Activated naive CD4-positive, alpha-beta T cell treated with anti-CD3 and anti-CD28 coated beads, Interleukin-2, amount 50 U/mL, for 24 hours (primary cell): ENCODE measurements at regions not wholly inside any gene's neighbourhood (a gene's known extent, or its start where the extent isn't known, plus 50 kb on each side); places are given as distances from the start of the nearest gene placed in this dataset.

Source experiments
- H3K27ac Mint-ChIP-seq: one replicate; pipeline ENCODE4 v1.8.0; 2021; ENCODE audit warnings: mild to moderate bottlenecking, mixed read lengths
- H3K27me3 Mint-ChIP-seq: one replicate; pipeline ENCODE4 v1.8.0; 2021; ENCODE audit warnings: mixed read lengths
- H3K36me3 Mint-ChIP-seq: one replicate; pipeline ENCODE4 v1.8.0; 2021; ENCODE audit warnings: mixed read lengths
- H3K4me1 Mint-ChIP-seq: one replicate; pipeline ENCODE4 v1.8.0; 2021; ENCODE audit warnings: mixed read lengths
- H3K4me3 Mint-ChIP-seq: one replicate; pipeline ENCODE4 v1.8.0; 2021; ENCODE audit warnings: mild to moderate bottlenecking, mixed read lengths
- H3K9me3 Mint-ChIP-seq: one replicate; pipeline ENCODE4 v1.8.0; 2021; ENCODE audit warnings: mixed read lengths

DNA sequence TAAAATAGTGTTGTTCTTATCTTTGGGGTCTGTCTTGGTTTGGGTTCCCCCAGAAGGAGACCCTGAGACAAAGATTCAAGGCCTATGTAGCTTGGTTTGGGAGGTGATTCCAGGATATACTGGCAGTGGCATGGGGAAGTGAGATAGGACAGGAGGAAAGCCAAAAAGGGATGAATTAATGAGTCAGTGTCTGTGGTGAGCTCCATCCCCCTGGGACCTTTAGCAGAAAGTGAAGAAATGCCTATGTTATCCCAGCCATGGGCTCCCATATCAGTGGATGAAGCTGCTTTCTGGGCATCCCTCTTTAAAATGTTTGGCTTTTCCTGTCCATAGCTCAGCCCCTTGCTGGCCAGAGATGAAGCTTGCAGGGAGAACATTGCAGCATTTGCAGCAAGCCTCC is 217.0 kb upstream of the CTBP2 start:
- H3K27me3 Mint-ChIP-seq, result peaks cover 3% of the 10 kb centered on the region
- no peaks in the 10 kb centered on the region for H3K36me3 Mint-ChIP-seq

DNA sequence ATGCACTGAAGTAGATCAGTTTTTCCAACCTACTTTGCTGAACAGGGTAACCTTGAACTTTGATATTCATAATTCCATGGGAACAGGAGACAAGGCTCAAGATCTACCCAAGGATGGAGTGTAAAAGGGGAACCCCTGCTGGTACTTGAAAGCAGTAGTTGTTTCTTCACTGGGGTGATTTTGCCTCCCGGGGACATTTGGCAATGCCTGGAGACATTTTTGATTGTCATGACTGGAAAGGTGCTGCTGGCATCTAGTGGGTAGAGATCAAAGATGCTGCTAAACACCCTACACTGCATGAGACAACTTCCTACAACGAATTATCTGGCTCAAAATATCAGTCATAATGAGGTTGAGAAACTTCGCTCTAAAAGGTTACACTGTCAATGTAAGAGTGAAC is 214.8 kb upstream of the CTBP2 start:
- no peaks in the 10 kb centered on the region for H3K36me3 Mint-ChIP-seq
- no peak overlapping the region for H3K4me3 Mint-ChIP-seq
- H3K9me3 Mint-ChIP-seq, result no peaks in the 10 kb centered on the region
- H3K4me1 Mint-ChIP-seq, result no peaks in the 10 kb centered on the region
- no peak overlapping the region for H3K27ac Mint-ChIP-seq
- H3K27me3 Mint-ChIP-seq, result peaks cover 6% of the 10 kb centered on the region

More for the DNA sequence above, 217.0 kb upstream of the CTBP2 start:
- H3K9me3 Mint-ChIP-seq, result peaks cover 8% of the 10 kb centered on the region
- no peaks in the 10 kb centered on the region for H3K4me1 Mint-ChIP-seq
- no peak overlapping the region for H3K27ac Mint-ChIP-seq
- H3K4me3 Mint-ChIP-seq, result no peak overlapping the region

DNA sequence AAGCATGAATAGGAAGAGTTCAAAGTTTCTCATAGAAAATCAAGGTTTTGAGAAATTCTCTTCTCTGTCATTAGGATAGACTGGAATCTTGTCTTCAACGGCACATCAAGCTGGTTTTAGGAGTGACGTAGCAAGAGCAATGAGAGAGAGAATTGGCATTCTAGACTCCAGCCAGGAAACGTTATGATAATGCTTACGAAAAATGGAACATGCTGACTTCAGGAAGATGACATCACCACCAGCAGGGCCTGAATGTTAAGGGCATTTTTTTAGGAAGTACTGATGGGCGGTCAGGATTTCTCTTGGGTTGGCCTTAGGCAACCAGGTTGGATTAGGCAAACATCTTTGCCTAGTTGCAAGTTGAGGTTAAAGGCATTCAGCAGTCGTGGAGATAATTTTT is 213.2 kb upstream of the CTBP2 start:
- Mint-ChIP-seq H3K4me3 (no peak overlapping the region), H3K36me3 (no peaks in the 10 kb centered on the region), H3K4me1 (no peaks in the 10 kb centered on the region), H3K9me3 (no peaks in the 10 kb centered on the region), H3K27me3 (peaks cover 7% of the 10 kb centered on the region), H3K27ac (no peak overlapping the region)

DNA sequence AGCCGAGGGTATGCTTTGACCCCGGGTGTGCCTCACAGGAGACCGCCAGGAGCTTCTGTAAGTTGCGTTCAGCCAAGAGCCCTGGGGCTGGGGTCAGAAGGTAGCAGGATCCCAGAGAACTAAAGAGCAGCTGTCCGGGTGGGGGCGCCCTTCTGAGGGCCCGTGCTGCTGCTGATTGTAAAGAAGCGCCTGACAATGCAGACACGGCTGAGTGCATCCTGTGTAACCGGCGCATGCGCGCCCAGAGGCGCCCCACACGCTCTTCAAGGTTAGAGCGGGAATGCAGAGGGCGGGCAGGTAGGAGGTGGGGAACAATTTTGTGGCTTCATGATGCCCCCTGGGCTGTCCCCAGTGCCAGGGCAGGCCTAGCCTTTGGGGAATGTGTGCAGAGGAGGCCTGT is 210.2 kb upstream of the CTBP2 start:
- Mint-ChIP-seq H3K36me3 (no peaks in the 10 kb centered on the region), H3K9me3 (no peaks in the 10 kb centered on the region), H3K4me3 (no peak overlapping the region)

DNA sequence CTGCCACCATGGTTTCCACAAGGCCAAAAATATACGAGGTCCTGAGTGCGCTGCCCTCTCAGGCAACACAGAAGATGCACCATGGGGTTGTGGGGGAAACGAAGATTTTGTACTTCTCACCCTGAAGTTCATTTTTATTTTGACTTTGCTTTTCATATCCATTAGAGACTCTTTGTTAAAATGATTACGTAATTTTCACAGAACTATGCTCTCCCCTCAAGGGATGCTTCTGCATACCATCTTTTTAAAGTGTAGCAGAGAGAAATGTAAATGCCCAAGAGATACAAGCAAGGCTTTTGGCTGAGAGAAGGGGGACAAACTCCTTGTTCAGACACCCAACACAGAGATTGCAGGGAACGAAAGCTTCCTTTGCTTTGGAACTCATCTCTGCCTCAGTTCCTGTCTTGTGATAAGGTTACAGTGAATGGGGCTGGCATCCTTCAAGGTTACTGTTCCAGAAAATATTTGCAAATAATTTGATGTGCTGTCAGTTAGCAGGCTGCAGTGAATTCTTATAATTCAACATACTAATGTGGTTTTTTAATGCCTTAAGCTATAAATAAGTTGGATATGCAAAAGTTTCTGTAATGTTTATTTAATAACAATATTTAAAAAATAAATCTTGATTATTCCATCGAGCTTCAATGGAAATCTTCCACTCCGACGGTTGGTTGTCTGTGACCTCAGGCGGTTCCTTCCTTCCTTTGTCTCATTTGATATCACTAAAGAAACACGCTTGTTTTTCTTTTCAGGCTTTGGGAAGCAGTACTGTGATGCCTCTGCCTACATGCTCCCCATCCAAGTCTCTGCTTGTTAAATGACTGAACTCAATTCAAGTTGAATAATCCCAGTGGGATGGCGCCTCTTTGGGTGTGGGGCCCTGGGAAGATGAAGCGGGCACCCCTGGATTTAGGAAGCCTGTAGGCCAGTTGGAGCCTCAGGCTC is 209.3 kb upstream of the CTBP2 start:
- H3K36me3 Mint-ChIP-seq, result peaks cover 1% of the 10 kb centered on the region
- H3K4me3 Mint-ChIP-seq, result no peak overlapping the region
- no peaks in the 10 kb centered on the region for H3K4me1 Mint-ChIP-seq
- H3K27me3 Mint-ChIP-seq, result peaks cover 7% of the 10 kb centered on the region
- H3K9me3 Mint-ChIP-seq, result no peaks in the 10 kb centered on the region
- H3K27ac Mint-ChIP-seq, result no peak overlapping the region

More for the DNA sequence above, 210.2 kb upstream of the CTBP2 start:
- no peak overlapping the region for H3K27ac Mint-ChIP-seq
- peaks cover 7% of the 10 kb centered on the region for H3K27me3 Mint-ChIP-seq
- no peaks in the 10 kb centered on the region for H3K4me1 Mint-ChIP-seq

DNA sequence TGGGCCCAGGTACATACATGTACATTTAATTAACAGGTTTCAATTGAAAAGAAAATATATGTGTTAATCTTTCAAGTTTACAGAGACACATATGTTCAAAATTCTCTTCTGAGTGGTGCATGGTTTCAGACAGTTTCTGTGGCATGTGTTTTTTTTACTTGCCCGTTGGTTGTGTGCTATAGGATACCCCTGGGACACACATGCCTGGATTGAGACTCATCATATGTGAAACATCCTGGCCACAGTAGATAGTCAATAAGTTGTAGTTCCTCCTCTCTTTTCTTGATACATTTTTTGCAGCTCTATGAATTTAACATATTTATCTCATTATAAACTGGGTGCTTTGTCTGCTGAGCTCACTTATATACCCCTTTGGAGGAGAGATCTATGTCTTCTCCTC is 207.8 kb upstream of the CTBP2 start:
- Mint-ChIP-seq H3K27me3 (peaks cover 4% of the 10 kb centered on the region), H3K4me3 (no peak overlapping the region), H3K27ac (no peak overlapping the region), H3K36me3 (peaks cover 3% of the 10 kb centered on the region), H3K4me1 (no peaks in the 10 kb centered on the region), H3K9me3 (no peaks in the 10 kb centered on the region)

DNA sequence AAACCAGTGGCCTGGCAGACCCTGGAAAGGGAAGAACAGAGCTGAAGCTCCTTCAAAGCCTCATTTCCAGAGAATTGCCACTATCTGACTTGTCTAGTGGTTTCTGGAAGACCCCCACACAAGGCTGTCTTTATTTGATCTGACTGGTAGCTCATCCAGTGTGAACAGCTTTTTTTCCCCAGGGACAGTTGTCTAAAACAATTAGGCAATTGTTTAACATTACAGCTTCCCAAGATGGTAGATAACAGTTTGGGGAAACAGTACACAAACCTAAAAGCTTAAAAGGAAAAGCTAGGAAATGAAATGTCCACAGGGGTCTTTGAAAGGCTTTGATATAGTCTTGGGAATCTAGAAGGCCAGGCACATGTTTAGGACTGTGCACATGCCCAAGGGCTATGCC is 203.4 kb upstream of the CTBP2 start:
- H3K4me3 Mint-ChIP-seq, result no peak overlapping the region
- H3K9me3 Mint-ChIP-seq, result peaks cover 4% of the 10 kb centered on the region
- H3K36me3 Mint-ChIP-seq, result peaks cover 3% of the 10 kb centered on the region
- no peaks in the 10 kb centered on the region for H3K27me3 Mint-ChIP-seq
- no peaks in the 10 kb centered on the region for H3K4me1 Mint-ChIP-seq
- H3K27ac Mint-ChIP-seq, result no peak overlapping the region

DNA sequence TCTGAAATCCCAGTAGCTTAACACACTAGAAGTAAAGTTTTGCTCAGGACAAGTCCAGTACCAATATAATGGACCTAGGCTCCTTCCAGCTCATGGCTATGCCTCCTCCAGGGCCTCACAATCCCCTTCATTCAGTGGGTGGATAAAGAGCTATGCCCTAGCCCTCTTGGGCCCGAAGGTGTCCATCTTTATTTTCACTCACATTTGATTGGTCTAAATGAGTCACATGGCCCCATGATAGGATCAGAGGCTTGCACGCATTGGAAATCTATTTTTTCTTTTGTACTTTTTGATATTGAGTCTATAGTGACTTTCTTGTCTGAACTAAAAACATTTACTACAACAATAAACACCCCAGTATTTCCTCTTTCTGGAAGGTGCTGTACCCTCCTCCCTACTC is 202.6 kb upstream of the CTBP2 start:
- Mint-ChIP-seq H3K27ac (no peak overlapping the region), H3K36me3 (peaks cover 3% of the 10 kb centered on the region), H3K27me3 (no peaks in the 10 kb centered on the region), H3K4me1 (no peaks in the 10 kb centered on the region), H3K4me3 (no peak overlapping the region), H3K9me3 (peaks cover 4% of the 10 kb centered on the region)

DNA sequence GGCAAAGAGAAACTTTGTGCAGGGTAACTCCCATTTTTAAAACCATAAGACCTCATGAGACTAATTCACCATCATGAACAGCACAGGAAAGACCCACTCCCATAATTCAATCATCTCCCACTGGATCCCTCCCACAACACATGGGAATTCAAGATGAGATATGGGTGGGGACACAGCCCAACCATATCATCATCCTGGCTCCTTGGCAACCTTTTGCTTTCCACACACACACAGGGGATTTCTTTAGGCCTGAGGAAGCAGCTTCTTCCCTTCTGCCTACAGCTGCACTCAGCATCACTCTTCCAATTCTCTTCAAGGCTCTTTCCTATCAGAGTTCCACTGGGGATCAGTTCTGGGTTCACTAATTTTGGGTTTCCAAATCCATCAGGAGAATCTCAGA is 199.0 kb upstream of the CTBP2 start:
- H3K4me3 Mint-ChIP-seq, result no peak overlapping the region
- H3K4me1 Mint-ChIP-seq, result no peaks in the 10 kb centered on the region
- no peak overlapping the region for H3K27ac Mint-ChIP-seq
- peaks cover 4% of the 10 kb centered on the region for H3K9me3 Mint-ChIP-seq
- peaks cover 3% of the 10 kb centered on the region for H3K27me3 Mint-ChIP-seq
- H3K36me3 Mint-ChIP-seq, result peaks cover 2% of the 10 kb centered on the region

DNA sequence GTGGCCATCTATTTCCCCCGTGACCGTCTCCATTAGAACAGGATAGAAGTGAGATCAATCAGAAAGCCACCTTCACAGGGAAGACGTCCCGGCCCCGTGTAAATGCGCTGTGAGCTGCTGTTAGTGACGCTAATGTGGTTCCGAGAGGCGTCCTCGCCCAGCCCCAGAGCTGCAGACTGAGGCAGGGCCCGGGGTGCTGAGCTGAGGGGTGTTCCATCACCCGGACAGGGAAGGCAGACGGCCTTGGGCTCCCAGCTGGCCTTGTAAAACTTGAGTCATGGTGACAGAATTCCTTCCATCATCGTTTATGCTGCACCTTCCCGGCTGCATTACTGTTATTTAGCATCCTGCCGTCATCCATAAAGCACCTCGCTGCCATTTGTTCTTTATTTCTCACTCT is 195.3 kb upstream of the CTBP2 start:
- no peak overlapping the region for H3K4me3 Mint-ChIP-seq
- H3K36me3 Mint-ChIP-seq, result no peaks in the 10 kb centered on the region
- no peak overlapping the region for H3K27ac Mint-ChIP-seq
- H3K27me3 Mint-ChIP-seq, result peaks cover 6% of the 10 kb centered on the region
- H3K9me3 Mint-ChIP-seq, result no peaks in the 10 kb centered on the region
- H3K4me1 Mint-ChIP-seq, result no peaks in the 10 kb centered on the region

DNA sequence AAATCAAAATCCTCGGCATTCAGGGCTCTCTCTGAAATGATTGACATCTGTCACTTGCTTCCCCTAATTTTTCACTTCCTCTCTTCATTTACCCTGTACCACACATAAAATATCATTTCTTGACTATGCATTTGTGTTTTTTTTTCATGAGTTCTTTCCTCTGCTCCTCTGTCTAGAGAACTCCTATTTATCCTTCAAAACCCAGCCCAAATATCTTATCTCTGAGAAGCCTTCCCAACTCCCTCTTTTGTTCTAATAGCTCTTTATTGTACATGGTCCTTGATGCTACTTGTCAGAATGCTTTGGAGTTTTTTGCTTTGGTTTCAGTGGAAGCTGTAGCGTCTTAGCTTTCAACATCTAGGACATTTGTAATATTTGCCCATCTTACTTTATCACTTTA is 190.2 kb upstream of the CTBP2 start:
- no peaks in the 10 kb centered on the region for H3K4me1 Mint-ChIP-seq
- H3K36me3 Mint-ChIP-seq, result no peaks in the 10 kb centered on the region
- no peak overlapping the region for H3K27ac Mint-ChIP-seq
- no peaks in the 10 kb centered on the region for H3K9me3 Mint-ChIP-seq
- H3K4me3 Mint-ChIP-seq, result no peak overlapping the region
- peaks cover 4% of the 10 kb centered on the region for H3K27me3 Mint-ChIP-seq

DNA sequence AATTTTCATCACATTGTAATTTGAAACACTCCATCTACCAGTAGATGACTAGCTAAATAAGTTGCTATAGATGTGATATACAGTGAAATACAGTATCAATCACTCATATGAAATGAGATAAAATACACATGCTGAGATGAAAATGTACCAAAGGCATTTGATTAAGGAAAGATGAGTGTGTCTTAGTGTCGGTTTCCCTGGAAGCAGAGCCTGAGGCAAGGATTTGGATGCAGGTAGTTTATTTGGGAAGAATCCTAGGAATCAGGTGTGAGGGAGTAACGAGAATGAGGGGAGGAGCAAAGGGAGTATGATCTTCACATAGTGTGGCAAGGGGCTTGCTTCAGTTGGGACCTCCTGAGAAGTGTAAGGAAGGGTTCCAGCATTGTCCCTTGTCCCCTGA is 188.2 kb upstream of the CTBP2 start:
- no peaks in the 10 kb centered on the region for H3K4me1 Mint-ChIP-seq
- H3K27ac Mint-ChIP-seq, result no peak overlapping the region
- H3K9me3 Mint-ChIP-seq, result no peaks in the 10 kb centered on the region
- peaks cover 8% of the 10 kb centered on the region for H3K27me3 Mint-ChIP-seq
- no peaks in the 10 kb centered on the region for H3K36me3 Mint-ChIP-seq
- H3K4me3 Mint-ChIP-seq, result no peak overlapping the region

DNA sequence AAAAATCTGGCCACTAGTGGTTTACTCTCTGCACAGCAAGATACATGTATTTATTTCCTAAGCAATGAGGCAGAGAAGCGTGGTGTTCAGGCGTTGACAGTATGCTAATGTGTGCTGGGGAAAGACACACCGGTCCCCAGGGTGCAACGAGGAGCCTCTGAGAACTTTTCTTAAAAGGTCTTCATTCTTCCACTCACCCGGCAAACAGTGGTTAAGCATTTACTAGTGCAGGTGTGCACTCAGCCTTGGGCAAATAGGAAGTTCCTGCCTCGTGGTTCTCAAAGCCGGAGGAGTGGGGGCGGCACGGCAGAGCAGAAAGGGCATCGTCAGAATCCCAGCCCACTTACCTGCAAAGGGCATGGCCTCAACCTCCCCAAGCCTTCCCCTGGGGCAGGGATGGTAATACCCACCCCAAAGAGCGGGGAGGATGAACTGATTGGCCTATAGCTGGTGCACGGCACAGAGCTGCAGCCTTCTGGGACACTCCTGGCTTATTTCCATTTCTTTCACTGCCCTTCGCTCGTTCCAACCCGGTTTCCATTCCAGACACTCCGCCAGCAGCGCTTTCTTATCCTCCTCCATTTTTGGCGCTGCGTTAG is 184.3 kb upstream of the CTBP2 start:
- H3K27ac Mint-ChIP-seq, result no peak overlapping the region
- H3K36me3 Mint-ChIP-seq, result no peaks in the 10 kb centered on the region
- H3K4me3 Mint-ChIP-seq, result no peak overlapping the region
- no peaks in the 10 kb centered on the region for H3K9me3 Mint-ChIP-seq
- H3K27me3 Mint-ChIP-seq, result peaks cover 4% of the 10 kb centered on the region
- no peaks in the 10 kb centered on the region for H3K4me1 Mint-ChIP-seq

DNA sequence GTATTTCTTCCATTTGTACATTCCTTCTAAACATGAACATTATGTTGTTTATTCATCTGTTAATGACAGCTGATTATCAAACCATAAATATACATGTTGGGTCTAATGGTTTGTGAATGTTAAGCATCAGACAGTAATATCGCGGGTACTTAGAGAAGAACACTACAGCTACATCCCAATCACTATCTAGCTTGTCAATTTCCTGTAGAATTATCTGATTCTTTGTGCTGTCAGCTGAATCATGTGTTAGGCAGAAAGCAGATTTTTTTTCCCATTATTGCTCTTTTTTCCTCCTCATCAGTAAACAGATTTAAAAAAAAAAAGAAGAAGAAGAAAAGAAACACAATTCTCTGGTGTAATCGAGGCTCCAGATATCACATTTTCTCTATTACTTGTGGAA is 183.6 kb upstream of the CTBP2 start:
- Mint-ChIP-seq H3K4me1 (no peaks in the 10 kb centered on the region), H3K27me3 (peaks cover 4% of the 10 kb centered on the region), H3K27ac (no peak overlapping the region), H3K4me3 (no peak overlapping the region), H3K9me3 (no peaks in the 10 kb centered on the region), H3K36me3 (no peaks in the 10 kb centered on the region)

DNA sequence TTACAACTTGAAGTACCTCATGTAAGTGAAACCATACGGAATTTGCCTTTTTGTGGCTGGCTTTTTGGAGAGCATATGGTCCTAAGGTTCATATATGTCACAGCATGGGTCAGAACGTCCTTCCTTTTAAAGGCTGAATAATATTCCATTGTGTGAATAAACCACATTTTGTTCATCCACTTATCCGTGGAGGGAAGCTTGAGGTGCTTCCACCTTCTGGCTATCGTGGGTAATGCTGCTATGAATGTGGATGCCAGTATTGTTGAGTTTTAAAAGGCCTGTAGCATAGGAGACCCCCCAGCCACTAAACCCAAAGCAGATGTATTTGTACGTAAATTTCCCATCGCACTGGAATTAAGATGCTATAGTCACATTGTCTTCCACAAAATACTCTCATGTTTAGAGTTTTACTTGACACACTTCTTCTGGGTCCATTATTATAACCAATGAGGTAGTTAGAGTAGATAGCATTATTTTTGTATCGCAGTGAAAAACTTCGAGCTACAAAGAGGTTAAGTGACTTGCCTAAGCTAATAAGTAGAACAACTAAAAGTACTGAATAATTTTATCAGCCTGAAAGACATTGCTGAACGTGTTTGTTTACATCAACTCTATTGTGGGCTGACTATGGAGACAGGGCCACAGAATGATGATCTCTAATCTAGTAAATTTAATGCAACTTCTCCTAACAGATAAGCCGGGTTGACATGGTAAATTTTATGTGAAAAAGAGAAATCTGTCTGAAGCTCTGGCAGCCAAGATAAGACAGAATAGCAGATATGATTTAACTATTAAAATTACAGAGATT is 183.0 kb upstream of the CTBP2 start:
- H3K4me1 Mint-ChIP-seq, result no peaks in the 10 kb centered on the region
- H3K27ac Mint-ChIP-seq, result no peak overlapping the region
- no peaks in the 10 kb centered on the region for H3K36me3 Mint-ChIP-seq
- no peaks in the 10 kb centered on the region for H3K9me3 Mint-ChIP-seq
- H3K4me3 Mint-ChIP-seq, result no peak overlapping the region
- H3K27me3 Mint-ChIP-seq, result peaks cover 4% of the 10 kb centered on the region

DNA sequence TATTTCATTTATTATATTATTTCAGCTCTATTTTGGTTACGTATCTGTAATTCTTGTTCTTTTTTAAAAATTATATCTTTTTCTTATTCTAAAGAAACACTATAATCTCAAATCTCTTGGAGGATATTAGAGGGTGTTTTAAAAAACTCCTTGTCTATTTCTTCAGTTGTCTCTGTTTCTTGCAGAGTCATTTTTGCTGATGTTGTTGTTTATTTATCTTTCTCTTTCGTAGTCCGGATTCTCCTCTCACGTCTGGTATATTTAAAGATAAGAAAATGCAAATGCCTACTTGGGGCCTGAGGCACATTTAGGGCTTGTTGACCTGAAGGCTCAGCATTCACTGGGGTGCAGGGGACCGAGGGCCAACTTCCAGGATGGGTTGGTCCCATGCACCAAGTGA is 181.2 kb upstream of the CTBP2 start:
- no peaks in the 10 kb centered on the region for H3K36me3 Mint-ChIP-seq
- peaks cover 4% of the 10 kb centered on the region for H3K27me3 Mint-ChIP-seq
- H3K9me3 Mint-ChIP-seq, result no peaks in the 10 kb centered on the region
- H3K4me1 Mint-ChIP-seq, result no peaks in the 10 kb centered on the region
- no peak overlapping the region for H3K27ac Mint-ChIP-seq
- no peak overlapping the region for H3K4me3 Mint-ChIP-seq
